ENCODE measurements at regions not wholly inside any gene's neighbourhood (a gene's known extent, or its start where the extent isn't known, plus 50 kb on each side); places are given as distances from the start of the nearest gene placed in this dataset.

GRCh38 chr3:127413318-127413673 is 125.5 kb upstream of the PRR20G start:
- TF ChIP-seq CTCF (IDR thresholded peaks at IDR 0.05; ENCODE audit: low read depth, low read length) (no peak), MYC (IDR thresholded peaks at IDR 0.05; ENCODE audit: low read depth, low read length) (no peak), MAX (IDR thresholded peaks at IDR 0.05; ENCODE audit: low read depth, low read length) (no peak)

Data from NB4 (cell line).